Astrocyte (in vitro differentiated cells and primary cell): ENCODE measurements at regions not wholly inside any gene's neighbourhood (a gene's known extent, or its start where the extent isn't known, plus 50 kb on each side); places are given as distances from the start of the nearest gene placed in this dataset.

Experiments used
- EZH2 ChIP-seq: IDR thresholded peaks from 2 replicates; pipeline ENCODE4 v1.6.1; 2012; ENCODE audit warnings: mild to moderate bottlenecking, low read length, inconsistent platforms; ENCODE audit not compliant: insufficient read depth
- TF ChIP-seq, protein P1 (sequence below): IDR thresholded peaks from 2 replicates; pipeline ENCODE4 v1.5.1; 2011; ENCODE audit warnings: low read depth, mild to moderate bottlenecking, inconsistent platforms, low read length, moderate library complexity; ENCODE audit not compliant: insufficient read depth

DNA sequence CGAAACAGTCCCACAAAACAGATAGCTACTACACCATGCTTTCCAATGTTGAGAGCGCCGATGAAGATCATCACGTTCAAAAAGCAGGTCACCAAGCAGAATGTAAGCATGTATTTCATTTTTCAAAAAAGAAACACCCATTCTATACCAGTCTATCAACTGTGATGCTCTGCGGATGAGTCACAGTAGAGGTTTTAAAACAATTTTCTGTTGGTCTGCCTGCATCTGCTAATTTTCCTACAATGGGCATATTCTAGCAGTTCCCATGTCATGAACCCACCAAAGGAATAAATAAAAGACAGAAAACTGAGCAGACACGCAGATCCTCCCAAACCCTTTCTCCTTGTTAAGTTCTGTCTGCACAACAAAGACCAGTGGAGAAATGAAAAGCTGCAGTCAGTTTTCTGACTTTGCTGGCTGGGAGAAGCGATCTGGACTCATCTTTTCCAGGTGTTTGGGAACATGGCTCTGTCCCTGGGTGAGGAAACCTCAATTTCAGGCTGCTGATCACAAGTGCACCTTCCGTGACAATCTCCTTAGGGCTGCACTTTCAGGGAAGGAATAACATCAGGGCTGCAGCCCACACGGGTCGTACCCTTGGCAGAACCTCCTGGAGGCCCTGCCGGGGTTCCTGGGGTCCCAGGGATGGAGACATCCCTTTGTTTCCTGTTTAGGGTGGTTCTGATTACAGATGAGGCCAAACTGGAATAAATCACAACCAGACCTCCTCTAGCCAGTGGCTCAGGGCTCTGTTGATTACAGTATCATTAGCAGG lies 200.1 kb downstream of the BMP7 start:
- TF ChIP-seq, protein P1, sequence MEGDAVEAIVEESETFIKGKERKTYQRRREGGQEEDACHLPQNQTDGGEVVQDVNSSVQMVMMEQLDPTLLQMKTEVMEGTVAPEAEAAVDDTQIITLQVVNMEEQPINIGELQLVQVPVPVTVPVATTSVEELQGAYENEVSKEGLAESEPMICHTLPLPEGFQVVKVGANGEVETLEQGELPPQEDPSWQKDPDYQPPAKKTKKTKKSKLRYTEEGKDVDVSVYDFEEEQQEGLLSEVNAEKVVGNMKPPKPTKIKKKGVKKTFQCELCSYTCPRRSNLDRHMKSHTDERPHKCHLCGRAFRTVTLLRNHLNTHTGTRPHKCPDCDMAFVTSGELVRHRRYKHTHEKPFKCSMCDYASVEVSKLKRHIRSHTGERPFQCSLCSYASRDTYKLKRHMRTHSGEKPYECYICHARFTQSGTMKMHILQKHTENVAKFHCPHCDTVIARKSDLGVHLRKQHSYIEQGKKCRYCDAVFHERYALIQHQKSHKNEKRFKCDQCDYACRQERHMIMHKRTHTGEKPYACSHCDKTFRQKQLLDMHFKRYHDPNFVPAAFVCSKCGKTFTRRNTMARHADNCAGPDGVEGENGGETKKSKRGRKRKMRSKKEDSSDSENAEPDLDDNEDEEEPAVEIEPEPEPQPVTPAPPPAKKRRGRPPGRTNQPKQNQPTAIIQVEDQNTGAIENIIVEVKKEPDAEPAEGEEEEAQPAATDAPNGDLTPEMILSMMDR: no peak
- no peak for TF ChIP-seq EZH2
